B cell (primary cell): ENCODE measurements at regions not wholly inside any gene's neighbourhood (a gene's known extent, or its start where the extent isn't known, plus 50 kb on each side); places are given as distances from the start of the nearest gene placed in this dataset.

Source experiments
- EZH2 ChIP-seq: IDR thresholded peaks from 2 replicates; pipeline ENCODE4 v1.6.1; 2012; ENCODE audit warnings: borderline replicate concordance, low read depth, mild to moderate bottlenecking, moderate library complexity, low read length; ENCODE audit not compliant: insufficient read depth, poor library complexity, severe bottlenecking
- TF ChIP-seq, protein P1 (sequence below): fragments of 200-600 bp; IDR thresholded peaks from one replicate; pipeline ENCODE4 v1.8.0; 2022; ENCODE audit warnings: antibody characterized with exemption, mild to moderate bottlenecking

DNA sequence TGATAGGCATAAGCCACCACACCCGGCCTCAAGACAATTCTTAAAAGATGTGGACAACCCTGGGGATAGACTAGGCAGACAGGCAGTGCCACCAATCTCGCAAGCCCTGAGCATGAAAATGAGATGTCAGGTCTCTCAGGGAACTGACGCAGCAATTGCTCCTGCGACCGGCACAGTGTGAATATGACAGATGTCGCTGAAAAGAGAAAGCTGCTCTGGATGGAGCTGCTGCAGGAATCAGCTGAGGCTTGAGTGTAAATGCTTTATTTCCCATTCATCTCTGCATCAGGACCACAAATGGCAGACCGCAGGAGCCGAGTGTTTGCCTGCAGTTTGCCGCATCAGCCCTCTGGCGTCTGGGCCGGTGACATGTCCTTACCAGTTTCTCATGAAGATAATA is 68.4 kb downstream of the TFAP2C start:
- TF ChIP-seq, protein P1, sequence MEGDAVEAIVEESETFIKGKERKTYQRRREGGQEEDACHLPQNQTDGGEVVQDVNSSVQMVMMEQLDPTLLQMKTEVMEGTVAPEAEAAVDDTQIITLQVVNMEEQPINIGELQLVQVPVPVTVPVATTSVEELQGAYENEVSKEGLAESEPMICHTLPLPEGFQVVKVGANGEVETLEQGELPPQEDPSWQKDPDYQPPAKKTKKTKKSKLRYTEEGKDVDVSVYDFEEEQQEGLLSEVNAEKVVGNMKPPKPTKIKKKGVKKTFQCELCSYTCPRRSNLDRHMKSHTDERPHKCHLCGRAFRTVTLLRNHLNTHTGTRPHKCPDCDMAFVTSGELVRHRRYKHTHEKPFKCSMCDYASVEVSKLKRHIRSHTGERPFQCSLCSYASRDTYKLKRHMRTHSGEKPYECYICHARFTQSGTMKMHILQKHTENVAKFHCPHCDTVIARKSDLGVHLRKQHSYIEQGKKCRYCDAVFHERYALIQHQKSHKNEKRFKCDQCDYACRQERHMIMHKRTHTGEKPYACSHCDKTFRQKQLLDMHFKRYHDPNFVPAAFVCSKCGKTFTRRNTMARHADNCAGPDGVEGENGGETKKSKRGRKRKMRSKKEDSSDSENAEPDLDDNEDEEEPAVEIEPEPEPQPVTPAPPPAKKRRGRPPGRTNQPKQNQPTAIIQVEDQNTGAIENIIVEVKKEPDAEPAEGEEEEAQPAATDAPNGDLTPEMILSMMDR: no peak
- no peak for TF ChIP-seq EZH2
